ENCODE measurements at regions not wholly inside any gene's neighbourhood (a gene's known extent, or its start where the extent isn't known, plus 50 kb on each side); places are given as distances from the start of the nearest gene placed in this dataset.

DNA sequence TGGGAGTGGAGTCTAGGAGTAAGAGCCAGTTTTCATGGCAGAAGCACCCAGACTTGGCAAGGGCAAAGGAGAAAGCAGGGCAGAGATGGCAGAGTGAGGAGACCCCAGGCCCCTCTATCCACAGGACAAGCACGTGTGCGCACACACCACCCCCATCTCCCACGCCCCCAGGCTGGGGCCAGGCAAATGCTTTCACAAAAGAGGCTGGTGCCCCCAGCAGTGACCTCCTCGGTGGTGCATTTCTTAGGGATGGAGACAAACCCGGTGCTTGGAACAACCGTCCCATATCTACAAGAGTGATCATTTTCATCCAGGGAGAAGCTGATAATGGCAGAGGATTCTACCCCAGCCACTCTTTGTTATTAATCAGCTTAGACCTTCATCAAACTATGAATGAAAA is 62.0 kb downstream of the KCNF1 start:
- Histone ChIP-seq H3K27ac (ENCODE audit: low read depth, low read length) (no peak overlapping the region), H4K20me1 (replicated peaks in 1 of 2; ENCODE audit: control insufficient read depth in 1 of 2, insufficient read depth in 2 of 2, low read length in 2 of 2) (no peaks in the 10 kb centered on the region), H3K4ac (replicated peaks; ENCODE audit: insufficient read length, low read depth, low read length) (peak overlapping the region; percentile 71), H3K79me2 (ENCODE audit: control insufficient read depth in 1 of 2, insufficient read depth in 2 of 2, low read length in 2 of 2) (no peaks in the 10 kb centered on the region), H2AFZ (ENCODE audit: low read length) (no peak overlapping the region), H3K36me3 (ENCODE audit: control insufficient read depth in 2 of 4, insufficient read depth in 4 of 4, low read length in 3 of 4) (no peaks in the 10 kb centered on the region), H4K8ac (ENCODE audit: extremely low read depth, insufficient read depth, low read length) (no peak overlapping the region), H3K56ac (replicated peaks; ENCODE audit: insufficient read length, low read depth, low read length) (no peak overlapping the region), H3K18ac (ENCODE audit: extremely low read depth, low read length) (no peak overlapping the region; the same call in 1 of the 2 replicates), H3K14ac (ENCODE audit: insufficient read length) (no peak overlapping the region), H2BK120ac (replicated peaks; ENCODE audit: low read depth, low read length) (no peak overlapping the region), H3K4me2 (ENCODE audit: insufficient read depth in 1 of 2, low read depth in 2 of 2, low read length in 2 of 2) (peak overlapping the region in 1 of 2 experiments; percentile 22; a peak in 1 of 4 replicates), H3K4me3 (ENCODE audit: extremely low read depth in 1 of 4, insufficient read depth in 2 of 4, low read depth in 3 of 4, low read length in 4 of 4) (no peak overlapping the region), H2AK5ac (ENCODE audit: low read depth, low read length) (no peak overlapping the region), H3K9me3 (ENCODE audit: insufficient read depth in 2 of 2, low read depth in 1 of 2, low read length in 1 of 2) (no peaks in the 10 kb centered on the region), H3K4me1 (replicated peaks in 1 of 4; ENCODE audit: control insufficient read depth in 3 of 4, insufficient read depth in 4 of 4, low read length in 3 of 4) (peaks cover 0 to 21% (median 0%) of the 10 kb centered on the region in 4 experiments; a peak in 4 of 7 replicates), H3K79me1 (ENCODE audit: low read depth, low read length) (no peaks in the 10 kb centered on the region), H2BK12ac (ENCODE audit: low read depth, low read length) (no peak overlapping the region), H3K23me2 (ENCODE audit: low read depth, low read length) (no peaks in the 10 kb centered on the region), H2BK20ac (ENCODE audit: low read length) (peak overlapping the region; percentile 53; the same call in 1 of the 2 replicates), H4K5ac (ENCODE audit: insufficient read length, low read depth, low read length) (no peak overlapping the region), H3K9ac (replicated peaks in 1 of 4; ENCODE audit: extremely low read depth in 1 of 4, low read depth in 3 of 4, low read length in 3 of 4) (no peak overlapping the region), H2BK5ac (ENCODE audit: low read depth, low read length) (no peak overlapping the region), H2BK15ac (ENCODE audit: low read length) (no peak overlapping the region), H4K91ac (replicated peaks; ENCODE audit: insufficient read length, low read length) (peak overlapping the region; percentile 38), H3K27me3 (replicated peaks in 1 of 4; ENCODE audit: control insufficient read depth in 3 of 4, extremely low read depth in 1 of 4, insufficient read depth in 3 of 4, low read length in 3 of 4) (peaks cover 0 to 2% (median 0%) of the 10 kb centered on the region in 4 experiments; a peak in 1 of 7 replicates), H3K23ac (ENCODE audit: insufficient read length) (no peak overlapping the region)
- CTCF ChIA-PET (ENCODE audit: partially characterized antibody) = interaction anchor here (0.8 to 1.0 kb wide), 2 partner anchors 109 to 137 kb away, joined by 3 read pairs; no protein-coding TSS in a partner anchor
- TF ChIP-seq, protein P1, sequence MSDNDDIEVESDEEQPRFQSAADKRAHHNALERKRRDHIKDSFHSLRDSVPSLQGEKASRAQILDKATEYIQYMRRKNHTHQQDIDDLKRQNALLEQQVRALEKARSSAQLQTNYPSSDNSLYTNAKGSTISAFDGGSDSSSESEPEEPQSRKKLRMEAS (IDR thresholded peaks at IDR 0.05) = no peak
- TF ChIP-seq SP1 (IDR thresholded peaks at IDR 0.05; ENCODE audit: low read depth, low read length) = no peak
- no peak for TF ChIP-seq ATF2 (IDR thresholded peaks at IDR 0.05; ENCODE audit: low read length)
- no peak for TF ChIP-seq MAFK (IDR thresholded peaks at IDR 0.05; ENCODE audit: low read depth, low read length)
- TF ChIP-seq CBX8 (IDR thresholded peaks at IDR 0.05; ENCODE audit: borderline replicate concordance, low read depth, low read length) = no peak
- TF ChIP-seq CBX5 (IDR thresholded peaks at IDR 0.05; ENCODE audit: low read depth, low read length) = no peak
- no peak for TF ChIP-seq GTF2F1 (IDR thresholded peaks at IDR 0.05; ENCODE audit: borderline replicate concordance, low read depth, low read length)
- no peak for TF ChIP-seq GABPA (IDR thresholded peaks at IDR 0.05; ENCODE audit: borderline replicate concordance, insufficient read depth, low read length)
- no peak for TF ChIP-seq SAP30 (IDR thresholded peaks at IDR 0.05; ENCODE audit: insufficient read depth, insufficient replicate concordance, low read length)
- TF ChIP-seq SIN3A (conservative IDR thresholded peaks at IDR 0.05 in 1 of 2, IDR thresholded peaks at IDR 0.05 in 1 of 2; ENCODE audit: low read depth in 1 of 2, low read length in 2 of 2) = no peak
- TF ChIP-seq TEAD4 (IDR thresholded peaks at IDR 0.05; ENCODE audit: low read depth, low read length) = no peak
- DNase-seq (ENCODE audit: low read depth in 1 of 2, low spot score in 2 of 2) (no peak), FAIRE-seq (no peak)
- POLR2A ChIA-PET (ENCODE audit: partially characterized antibody) = no interaction called here
- WGBS, 2 experiments (ENCODE audit: extremely low coverage in 1 of 2, insufficient coverage in 1 of 2, insufficient read length in 1 of 2, insufficient replicate concordance in 2 of 2, low coverage in 1 of 2, low lambda C conversion rate in 2 of 2, missing lambda C conversion rate in 1 of 2) = 75% methylated on average over 6 of the region's 6 CpGs; no CpG with 5 or more reads in 1 of the 2 experiments

Data from H1 (cell line).